SH-SY5Y (cell line): ENCODE measurements at regions not wholly inside any gene's neighbourhood (a gene's known extent, or its start where the extent isn't known, plus 50 kb on each side); places are given as distances from the start of the nearest gene placed in this dataset.

Source experiments
- GATA2 ChIP-seq: IDR thresholded peaks from 2 replicates; pipeline ENCODE4 v1.6.1; 2011; ENCODE audit warnings: mild to moderate bottlenecking, low read depth, low read length
- GATA3 ChIP-seq: IDR thresholded peaks from 2 replicates; pipeline ENCODE4 v1.6.1; 2011; ENCODE audit warnings: low read depth, mild to moderate bottlenecking, low read length, moderate library complexity

- no peak for TF ChIP-seq GATA2
- TF ChIP-seq GATA3: no peak
Measured at GRCh38 chr17:70772761-70773160, 603.4 kb downstream of the KCNJ2 start.
